ENCODE measurements at regions not wholly inside any gene's neighbourhood (a gene's known extent, or its start where the extent isn't known, plus 50 kb on each side); places are given as distances from the start of the nearest gene placed in this dataset.

DNA sequence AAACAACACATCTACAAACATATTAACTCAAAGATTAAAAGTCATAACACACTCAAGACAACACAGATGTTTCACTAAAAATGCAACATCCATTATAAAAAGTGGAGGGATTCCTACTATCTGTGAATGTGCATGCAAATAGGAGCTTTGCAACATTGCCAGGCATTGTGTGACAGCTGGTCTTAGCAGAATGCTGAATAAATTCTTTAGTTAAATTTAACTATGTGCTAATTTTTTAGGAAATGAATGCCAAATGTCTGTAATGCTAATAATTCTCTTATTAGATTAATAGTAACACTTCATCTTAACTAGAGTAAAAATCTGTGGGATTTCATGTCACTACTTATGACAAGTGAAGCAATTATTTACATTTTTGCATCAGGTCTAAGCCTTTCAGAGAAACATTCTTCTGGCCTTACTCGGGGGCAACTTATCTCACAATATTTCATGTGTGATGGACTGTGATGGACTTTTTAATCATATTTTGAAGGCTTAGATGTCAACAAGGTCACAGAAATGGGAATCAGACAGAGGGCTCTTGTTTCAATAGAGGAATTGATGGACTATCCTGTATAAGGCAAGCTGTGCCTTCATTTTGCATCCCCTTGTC is 524.6 kb upstream of the KCND2 start:
- ChIA-PET POLR2A (ENCODE audit: low non-redundant PET) (no interaction called here), CTCF (no interaction called here)
- DNase-seq (ENCODE audit: low spot score): no peak
- TF ChIP-seq, protein P1, sequence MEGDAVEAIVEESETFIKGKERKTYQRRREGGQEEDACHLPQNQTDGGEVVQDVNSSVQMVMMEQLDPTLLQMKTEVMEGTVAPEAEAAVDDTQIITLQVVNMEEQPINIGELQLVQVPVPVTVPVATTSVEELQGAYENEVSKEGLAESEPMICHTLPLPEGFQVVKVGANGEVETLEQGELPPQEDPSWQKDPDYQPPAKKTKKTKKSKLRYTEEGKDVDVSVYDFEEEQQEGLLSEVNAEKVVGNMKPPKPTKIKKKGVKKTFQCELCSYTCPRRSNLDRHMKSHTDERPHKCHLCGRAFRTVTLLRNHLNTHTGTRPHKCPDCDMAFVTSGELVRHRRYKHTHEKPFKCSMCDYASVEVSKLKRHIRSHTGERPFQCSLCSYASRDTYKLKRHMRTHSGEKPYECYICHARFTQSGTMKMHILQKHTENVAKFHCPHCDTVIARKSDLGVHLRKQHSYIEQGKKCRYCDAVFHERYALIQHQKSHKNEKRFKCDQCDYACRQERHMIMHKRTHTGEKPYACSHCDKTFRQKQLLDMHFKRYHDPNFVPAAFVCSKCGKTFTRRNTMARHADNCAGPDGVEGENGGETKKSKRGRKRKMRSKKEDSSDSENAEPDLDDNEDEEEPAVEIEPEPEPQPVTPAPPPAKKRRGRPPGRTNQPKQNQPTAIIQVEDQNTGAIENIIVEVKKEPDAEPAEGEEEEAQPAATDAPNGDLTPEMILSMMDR (conservative IDR thresholded peaks at IDR 0.05; ENCODE audit: low read depth): no peak
- H3K27ac ChIP-seq: no peak overlapping the region

GRCh38 chr7:119748991-119749390 is 524.0 kb upstream of the KCND2 start:
- no peak overlapping the region for H3K27ac ChIP-seq
- TF ChIP-seq, protein P1 (conservative IDR thresholded peaks at IDR 0.05; ENCODE audit: low read depth): no peak
- DNase-seq (ENCODE audit: low spot score): no peak
- CTCF ChIA-PET: no interaction called here
- POLR2A ChIA-PET (ENCODE audit: low non-redundant PET): no interaction called here

- no peak for DNase-seq (ENCODE audit: low spot score)
- H3K27ac ChIP-seq: no peak overlapping the region
- POLR2A ChIA-PET (ENCODE audit: low non-redundant PET): no interaction called here
- TF ChIP-seq, protein P1 (conservative IDR thresholded peaks at IDR 0.05; ENCODE audit: low read depth): no peak
- CTCF ChIA-PET: no interaction called here
Observed at GRCh38 chr7:119756687-119757086, 516.3 kb upstream of the KCND2 start.

- H3K27ac ChIP-seq: no peak overlapping the region
- CTCF ChIA-PET: interaction anchor here (0.6 kb wide), 1 partner anchor 26 kb away, joined by 3 read pairs; no protein-coding TSS in a partner anchor
Observed at GRCh38 chr7:119758254-119758653, 514.7 kb upstream of the KCND2 start.

DNA sequence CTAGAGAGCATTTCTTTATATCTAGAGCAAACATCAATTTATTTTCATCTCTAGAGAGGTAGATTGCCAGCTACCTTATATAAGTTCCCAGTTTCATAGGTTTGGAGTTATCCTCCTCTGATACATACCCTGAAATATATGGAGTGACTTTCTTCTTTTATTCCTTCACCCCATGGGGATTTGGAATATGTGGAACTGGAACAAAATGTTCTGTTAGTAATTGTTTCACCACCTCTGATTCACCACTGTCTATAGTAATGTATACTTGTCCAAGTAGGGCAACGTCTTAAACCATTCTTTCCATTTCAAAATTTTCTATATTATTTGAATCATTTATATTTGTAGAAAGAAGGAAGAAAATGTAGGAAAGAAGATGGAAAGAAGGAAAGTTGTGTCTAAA is 511.2 kb upstream of the KCND2 start:
- ChIA-PET CTCF (no interaction called here), POLR2A (ENCODE audit: low non-redundant PET) (no interaction called here)
- no peak overlapping the region for H3K27ac ChIP-seq
- TF ChIP-seq, protein P1 (conservative IDR thresholded peaks at IDR 0.05; ENCODE audit: low read depth): no peak
- no peak for DNase-seq (ENCODE audit: low spot score)

More at GRCh38 chr7:119758254-119758653, 514.7 kb upstream of the KCND2 start:
- DNase-seq (ENCODE audit: low spot score): no peak
- POLR2A ChIA-PET (ENCODE audit: low non-redundant PET): no interaction called here
- TF ChIP-seq, protein P1 (conservative IDR thresholded peaks at IDR 0.05; ENCODE audit: low read depth): no peak

- CTCF ChIA-PET: no interaction called here
- TF ChIP-seq, protein P1 (conservative IDR thresholded peaks at IDR 0.05; ENCODE audit: low read depth): no peak
- H3K27ac ChIP-seq: no peak overlapping the region
- POLR2A ChIA-PET (ENCODE audit: low non-redundant PET): no interaction called here
- DNase-seq (ENCODE audit: low spot score): no peak
Observed at GRCh38 chr7:119782286-119782685, 490.7 kb upstream of the KCND2 start.

Measured in RWPE1 (cell line).